Panc1 (cell line): ENCODE measurements at regions not wholly inside any gene's neighbourhood (a gene's known extent, or its start where the extent isn't known, plus 50 kb on each side); places are given as distances from the start of the nearest gene placed in this dataset.

Source experiments
- ATAC-seq: fragments of 200-7000 bp; cut with Tn5 transposase; 2 replicates; pipeline ENCODE4 v1.9.1; 2020; ENCODE audit warnings: mild to moderate bottlenecking, moderate library complexity
- BruUV-seq: library from RNA; stranded (reverse); fragments of 400-500 nt; replicated peaks from 2 replicates; lab custom pipeline; 2021; lab: Mats Ljungman, UMichigan
- CTCF ChIA-PET: fragments of 300-600 bp; sonication (Branson Sonifier 250); formaldehyde crosslinking; loops from one replicate; lab custom pipeline; 2022; ENCODE audit warnings: antibody characterized with exemption; lab: Charles Lee
- POLR2A ChIA-PET: fragments of 300-600 bp; sonication (Branson Sonifier 250); formaldehyde crosslinking; loops from one replicate; lab custom pipeline; 2022; ENCODE audit warnings: antibody characterized with exemption; lab: Charles Lee
- DNase-seq: peaks from one replicate; pipeline ENCODE4 v3.0.0-alpha.2; 2010; ENCODE audit warnings: low read depth, low spot score
- H3K27ac ChIP-seq: 2 replicates; pipeline ENCODE4 v1.5.1; 2011; ENCODE audit warnings: mild to moderate bottlenecking, low read length, inconsistent platforms
- H3K27me3 ChIP-seq: fragments of 200-500 bp; sonication (Bioruptor generic); 2 replicates; pipeline ENCODE4 v1.6.0; 2014; ENCODE audit warnings: low read length, inconsistent platforms; ENCODE audit not compliant: control insufficient read depth, insufficient read depth
- H3K36me3 ChIP-seq: fragments of 200-500 bp; sonication (Bioruptor generic); 2 replicates; pipeline ENCODE4 v1.5.1; 2014; ENCODE audit warnings: inconsistent platforms, mild to moderate bottlenecking, low read length, moderate library complexity; ENCODE audit not compliant: control insufficient read depth, insufficient read depth
- H3K4me1 ChIP-seq: 2 replicates; pipeline ENCODE4 v1.5.1; 2011; ENCODE audit warnings: inconsistent platforms, mild to moderate bottlenecking, low read length, moderate library complexity; ENCODE audit not compliant: control insufficient read depth, insufficient read depth
- H3K4me3 ChIP-seq, 2 experiments: 2 replicates each; pipeline ENCODE4 v1.5.1; 2011 to 2012; ENCODE audit warnings: low read depth in 2 of 2, low read length in 2 of 2, mild to moderate bottlenecking in 2 of 2, inconsistent platforms in 1 of 2, moderate library complexity in 1 of 2
- H3K9me3 ChIP-seq: fragments of 200-500 bp; sonication (Bioruptor generic); 2 replicates; pipeline ENCODE4 v1.5.1; 2014; ENCODE audit warnings: low read depth, mild to moderate bottlenecking, inconsistent platforms, low read length, moderate library complexity; ENCODE audit not compliant: control insufficient read depth, insufficient read depth
- CTCF ChIP-seq: fragments of 450-650 bp; IDR thresholded peaks from 2 replicates; pipeline ENCODE4 v1.5.1; 2017; ENCODE audit warnings: mild to moderate bottlenecking
- POLR2AphosphoS5 ChIP-seq: IDR thresholded peaks from 2 replicates; pipeline ENCODE4 v1.6.1; 2012; ENCODE audit warnings: mild to moderate bottlenecking, low read depth, low read length, moderate library complexity
- REST ChIP-seq, 2 experiments: IDR thresholded peaks; 2 replicates each; pipeline ENCODE4 v1.6.1; 2011 to 2012; ENCODE audit warnings: low read depth in 2 of 2, control low read depth in 1 of 2, low read length in 1 of 2, mild to moderate bottlenecking in 1 of 2, moderate library complexity in 1 of 2; ENCODE audit not compliant: insufficient read depth in 1 of 2
- SIN3A ChIP-seq: IDR thresholded peaks from 2 replicates; pipeline ENCODE4 v1.6.1; 2012; ENCODE audit warnings: low read depth, mild to moderate bottlenecking, low read length, moderate library complexity, borderline replicate concordance; ENCODE audit not compliant: insufficient read depth
- TCF7L2 ChIP-seq: IDR thresholded peaks from 2 replicates; pipeline ENCODE4 v1.6.1; 2011; ENCODE audit warnings: mild to moderate bottlenecking, low read depth, low read length, inconsistent platforms
- in situ Hi-C: cut with HindIII; loops from 2 replicates; pipeline ENCODE4 v1.10.0; 2016; ENCODE audit warnings: low sequenced_read_pairs, low pct_unique_long_range_greater_than_20kb
- intact Hi-C: fragments of 100-400 bp; cut with micrococcal nuclease; formaldehyde crosslinking; loops from one replicate; pipeline ENCODE4 v1.10.0; 2022; ENCODE audit not compliant: unreplicated experiment

GRCh38 chr6:132902901-132903300, 88.5 kb downstream of the RPS12 start:
- in situ Hi-C loops = no loop called here
- POLR2A ChIA-PET = no interaction called here
- no peaks in the 10 kb centered on the region for H3K36me3 ChIP-seq
- H3K9me3 ChIP-seq = no peaks in the 10 kb centered on the region
- TF ChIP-seq REST (IDR thresholded peaks at IDR 0.05; ENCODE audit: insufficient read depth in 1 of 2, low read depth in 2 of 2, low read length in 1 of 2) = no peak
- no peak for TF ChIP-seq CTCF
- no peak for TF ChIP-seq POLR2AphosphoS5
- TF ChIP-seq SIN3A = no peak
- no peak for TF ChIP-seq TCF7L2
- no peaks in the 10 kb centered on the region for H3K27me3 ChIP-seq
- H3K4me3 ChIP-seq = no peak overlapping the region
- intact Hi-C loops = no loop called here
- BruUV-seq = no TSS peak
- ATAC-seq (no peak), DNase-seq (no peak)
- CTCF ChIA-PET = no interaction called here
- H3K4me1 ChIP-seq = no peaks in the 10 kb centered on the region
- no peak overlapping the region for H3K27ac ChIP-seq

- ChIA-PET POLR2A (no interaction called here), CTCF (no interaction called here)
- TF ChIP-seq CTCF = no peak
- TF ChIP-seq POLR2AphosphoS5 = no peak
- no peak for TF ChIP-seq TCF7L2
- TF ChIP-seq REST (IDR thresholded peaks at IDR 0.05; ENCODE audit: insufficient read depth in 1 of 2, low read depth in 2 of 2, low read length in 1 of 2) = no peak
- TF ChIP-seq SIN3A = no peak
- ATAC-seq = no peak
- H3K9me3 ChIP-seq = no peaks in the 10 kb centered on the region
- no peaks in the 10 kb centered on the region for H3K4me1 ChIP-seq
- intact Hi-C loops = no loop called here
- in situ Hi-C loops = no loop called here
- no peak overlapping the region for H3K27ac ChIP-seq
- H3K27me3 ChIP-seq = no peaks in the 10 kb centered on the region
- no peaks in the 10 kb centered on the region for H3K36me3 ChIP-seq
- no TSS peak for BruUV-seq
- no peak overlapping the region for H3K4me3 ChIP-seq
- DNase-seq = no peak
Measured at GRCh38 chr6:132907231-132907630, 92.9 kb downstream of the RPS12 start.
